DOHH2 (cell line): ENCODE measurements at regions not wholly inside any gene's neighbourhood (a gene's known extent, or its start where the extent isn't known, plus 50 kb on each side); places are given as distances from the start of the nearest gene placed in this dataset.

Experiments used
- H3F3A ChIP-seq: fragments of 200-600 bp; sonication (generic), shearing (Covaris generic); 2 replicates; pipeline ENCODE4 v1.6.0; 2016; ENCODE audit warnings: antibody characterized with exemption, mild to moderate bottlenecking; ENCODE audit not compliant: control insufficient read depth, insufficient read depth
- H3K27ac ChIP-seq: fragments of 200-600 bp; sonication (generic); 2 replicates; pipeline ENCODE4 v1.5.1; 2014; ENCODE audit warnings: low read depth, mild to moderate bottlenecking, low read length, moderate library complexity
- H3K27me3 ChIP-seq: fragments of 200-600 bp; sonication (generic); 2 replicates; pipeline ENCODE4 v1.6.1; 2014; ENCODE audit warnings: mild to moderate bottlenecking, low read length, mixed read lengths; ENCODE audit not compliant: control insufficient read depth
- H3K36me3 ChIP-seq: fragments of 200-600 bp; sonication (generic); 2 replicates; pipeline ENCODE4 v1.6.1; 2014; ENCODE audit warnings: mild to moderate bottlenecking, low read length, moderate library complexity, mixed read lengths; ENCODE audit not compliant: control insufficient read depth
- H3K4me1 ChIP-seq: fragments of 200-600 bp; sonication (generic); 2 replicates; pipeline ENCODE4 v1.6.1; 2014; ENCODE audit warnings: mild to moderate bottlenecking, low read length, mixed read lengths; ENCODE audit not compliant: control insufficient read depth
- H3K4me2 ChIP-seq: fragments of 200-600 bp; sonication (generic); 2 replicates; pipeline ENCODE4 v1.6.0; 2014; ENCODE audit warnings: mild to moderate bottlenecking, low read length, moderate library complexity
- H3K4me3 ChIP-seq: fragments of 200-600 bp; sonication (generic); 2 replicates; pipeline ENCODE4 v1.5.1; 2014; ENCODE audit warnings: mild to moderate bottlenecking, low read length, mixed read lengths
- H3K79me2 ChIP-seq: fragments of 200-600 bp; sonication (generic); 2 replicates; pipeline ENCODE4 v1.6.1; 2014; ENCODE audit warnings: mild to moderate bottlenecking, low read length, mixed read lengths; ENCODE audit not compliant: control insufficient read depth
- H3K9me2 ChIP-seq: fragments of 200-600 bp; sonication (generic); replicated peaks from 2 replicates; pipeline ENCODE4 v1.6.1; 2014; ENCODE audit warnings: mild to moderate bottlenecking, low read length, mixed read lengths; ENCODE audit not compliant: control insufficient read depth
- H3K9me3 ChIP-seq: fragments of 200-600 bp; sonication (generic); 2 replicates; pipeline ENCODE4 v1.6.1; 2014; ENCODE audit warnings: antibody characterized with exemption, low read length, mixed read lengths; ENCODE audit not compliant: control insufficient read depth, insufficient read depth
- H4K20me1 ChIP-seq: fragments of 200-600 bp; sonication (generic); 2 replicates; pipeline ENCODE4 v1.6.0; 2014; ENCODE audit warnings: low read depth, mild to moderate bottlenecking, antibody characterized with exemption, low read length, moderate library complexity; ENCODE audit not compliant: control insufficient read depth, insufficient read depth
- EZH2phosphoT487 ChIP-seq: fragments of 200-600 bp; sonication (generic); IDR thresholded peaks from 2 replicates; pipeline ENCODE4 v1.6.1; 2017; ENCODE audit warnings: borderline replicate concordance, mild to moderate bottlenecking, antibody characterized with exemption, low read length, moderate library complexity, mixed read lengths
- TF ChIP-seq, protein P1 (sequence below): fragments of 200-600 bp; sonication (generic); IDR thresholded peaks from one replicate; pipeline ENCODE4 v1.5.1; 2014; ENCODE audit warnings: antibody characterized with exemption, mild to moderate bottlenecking, low read depth, low read length; ENCODE audit not compliant: poor library complexity, severe bottlenecking

DNA sequence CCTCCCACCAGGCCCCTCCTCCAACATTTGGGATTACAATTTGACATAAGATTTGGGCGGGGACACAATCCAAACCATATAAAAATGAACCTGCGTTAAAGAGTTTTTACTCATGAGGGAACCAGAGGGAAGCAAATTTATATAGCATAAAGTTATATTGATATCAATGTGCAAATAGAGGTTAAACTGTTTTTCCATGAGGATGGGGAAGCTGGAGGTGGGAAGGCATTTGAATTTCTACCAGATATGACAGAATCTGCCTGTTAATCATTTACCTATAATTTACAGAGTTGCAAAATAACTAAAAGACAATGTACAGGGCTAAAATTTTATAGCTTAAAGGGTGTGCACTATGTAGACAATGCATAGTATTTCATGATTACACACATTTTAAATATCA lies 322.0 kb upstream of the FKBP1C start:
- Histone ChIP-seq H3K27me3 (no peaks in the 10 kb centered on the region), H3K9me3 (no peaks in the 10 kb centered on the region), H3K4me1 (no peaks in the 10 kb centered on the region), H3K36me3 (no peaks in the 10 kb centered on the region), H3K4me3 (no peak overlapping the region), H3K79me2 (no peaks in the 10 kb centered on the region), H3K27ac (no peak overlapping the region), H4K20me1 (no peaks in the 10 kb centered on the region), H3K9me2 (no peaks in the 10 kb centered on the region), H3K4me2 (no peak overlapping the region), H3F3A (no peaks in the 10 kb centered on the region)
- TF ChIP-seq EZH2phosphoT487, result no peak
- TF ChIP-seq, protein P1, sequence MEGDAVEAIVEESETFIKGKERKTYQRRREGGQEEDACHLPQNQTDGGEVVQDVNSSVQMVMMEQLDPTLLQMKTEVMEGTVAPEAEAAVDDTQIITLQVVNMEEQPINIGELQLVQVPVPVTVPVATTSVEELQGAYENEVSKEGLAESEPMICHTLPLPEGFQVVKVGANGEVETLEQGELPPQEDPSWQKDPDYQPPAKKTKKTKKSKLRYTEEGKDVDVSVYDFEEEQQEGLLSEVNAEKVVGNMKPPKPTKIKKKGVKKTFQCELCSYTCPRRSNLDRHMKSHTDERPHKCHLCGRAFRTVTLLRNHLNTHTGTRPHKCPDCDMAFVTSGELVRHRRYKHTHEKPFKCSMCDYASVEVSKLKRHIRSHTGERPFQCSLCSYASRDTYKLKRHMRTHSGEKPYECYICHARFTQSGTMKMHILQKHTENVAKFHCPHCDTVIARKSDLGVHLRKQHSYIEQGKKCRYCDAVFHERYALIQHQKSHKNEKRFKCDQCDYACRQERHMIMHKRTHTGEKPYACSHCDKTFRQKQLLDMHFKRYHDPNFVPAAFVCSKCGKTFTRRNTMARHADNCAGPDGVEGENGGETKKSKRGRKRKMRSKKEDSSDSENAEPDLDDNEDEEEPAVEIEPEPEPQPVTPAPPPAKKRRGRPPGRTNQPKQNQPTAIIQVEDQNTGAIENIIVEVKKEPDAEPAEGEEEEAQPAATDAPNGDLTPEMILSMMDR, result no peak

DNA sequence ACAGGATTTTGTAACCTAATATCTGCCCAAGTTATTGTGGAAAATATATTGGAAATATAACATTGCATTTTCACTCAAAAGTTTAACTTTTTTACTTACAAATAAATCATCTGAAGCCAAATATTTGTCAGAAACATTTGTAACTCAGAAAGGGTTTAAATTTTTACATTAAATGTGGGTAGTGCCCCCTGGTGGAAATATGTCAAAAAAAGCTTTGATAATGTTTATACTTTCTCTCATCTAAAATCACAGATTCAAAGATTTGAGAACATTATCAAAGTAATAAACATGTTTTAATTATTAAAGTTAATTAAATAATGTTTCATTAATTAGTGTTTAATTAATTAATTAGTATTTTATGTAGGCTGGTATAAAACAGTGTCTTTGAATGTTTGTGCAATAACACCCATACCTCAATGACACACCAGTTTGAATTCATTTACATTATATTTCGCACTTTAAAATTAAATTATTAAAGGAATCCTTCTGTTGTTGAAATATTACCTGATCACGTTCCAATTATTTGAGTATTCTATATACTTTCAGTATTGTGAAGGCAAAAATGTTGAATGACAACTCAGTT lies 320.1 kb upstream of the FKBP1C start:
- no peaks in the 10 kb centered on the region for H3K36me3 ChIP-seq
- no peaks in the 10 kb centered on the region for H3K9me2 ChIP-seq
- no peaks in the 10 kb centered on the region for H3K9me3 ChIP-seq
- H3K27me3 ChIP-seq, result no peaks in the 10 kb centered on the region
- H3K4me1 ChIP-seq, result no peaks in the 10 kb centered on the region
- no peak overlapping the region for H3K4me3 ChIP-seq
- no peaks in the 10 kb centered on the region for H4K20me1 ChIP-seq
- H3F3A ChIP-seq, result no peaks in the 10 kb centered on the region
- H3K4me2 ChIP-seq, result no peak overlapping the region
- H3K27ac ChIP-seq, result no peak overlapping the region
- H3K79me2 ChIP-seq, result no peaks in the 10 kb centered on the region
- no peak for TF ChIP-seq EZH2phosphoT487
- TF ChIP-seq, protein P1, result peak; percentile 46

DNA sequence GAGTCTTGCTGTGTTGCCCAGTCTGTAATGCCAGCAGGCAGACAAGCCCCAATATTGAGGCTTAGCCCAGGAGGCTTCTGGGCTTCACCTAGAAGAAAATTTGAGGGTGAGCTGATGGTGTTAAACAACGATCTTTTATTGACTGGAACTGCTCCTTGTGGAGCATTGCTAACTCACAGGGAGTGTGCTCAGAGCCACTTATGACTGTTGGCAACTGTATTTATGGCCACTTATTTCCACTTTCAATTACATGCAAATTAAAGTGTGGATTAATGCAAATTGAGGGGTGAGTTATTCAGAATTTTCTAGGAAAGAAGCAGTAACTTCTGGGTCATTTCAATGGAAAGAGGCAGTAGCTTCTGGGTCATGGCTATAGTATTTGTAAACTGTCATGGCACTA lies 317.2 kb upstream of the FKBP1C start:
- Histone ChIP-seq H3K4me2 (no peak overlapping the region), H3K9me2 (no peaks in the 10 kb centered on the region), H3K4me1 (no peaks in the 10 kb centered on the region), H3K9me3 (no peaks in the 10 kb centered on the region), H3K27me3 (no peaks in the 10 kb centered on the region), H3F3A (no peaks in the 10 kb centered on the region), H3K79me2 (no peaks in the 10 kb centered on the region), H3K27ac (no peak overlapping the region), H3K4me3 (no peak overlapping the region), H3K36me3 (no peaks in the 10 kb centered on the region), H4K20me1 (no peaks in the 10 kb centered on the region)
- TF ChIP-seq, protein P1, result no peak
- no peak for TF ChIP-seq EZH2phosphoT487

DNA sequence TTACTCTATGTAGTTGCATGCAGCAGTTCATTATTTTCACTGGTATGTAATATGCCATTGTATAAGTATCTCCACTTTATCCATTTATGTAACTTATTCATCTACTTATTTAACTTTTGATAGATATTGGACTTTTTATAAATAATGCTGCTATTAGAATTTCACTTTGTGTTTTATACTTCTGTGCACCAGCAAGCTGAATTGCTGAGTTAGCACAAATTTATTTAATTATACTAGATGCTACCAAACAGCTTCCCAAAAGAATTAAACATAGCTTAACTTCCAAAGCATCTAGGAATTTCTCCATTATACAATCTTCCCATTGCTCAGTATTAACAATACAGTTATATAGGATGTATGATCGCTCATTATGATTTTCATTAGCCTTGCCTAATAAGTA lies 308.0 kb upstream of the FKBP1C start:
- H3K36me3 ChIP-seq, result no peaks in the 10 kb centered on the region
- no peak overlapping the region for H3K4me2 ChIP-seq
- no peaks in the 10 kb centered on the region for H3K9me3 ChIP-seq
- H3K9me2 ChIP-seq, result no peaks in the 10 kb centered on the region
- no peaks in the 10 kb centered on the region for H3F3A ChIP-seq
- H4K20me1 ChIP-seq, result no peaks in the 10 kb centered on the region
- H3K4me3 ChIP-seq, result no peak overlapping the region
- no peaks in the 10 kb centered on the region for H3K4me1 ChIP-seq
- H3K79me2 ChIP-seq, result no peaks in the 10 kb centered on the region
- TF ChIP-seq EZH2phosphoT487, result no peak
- TF ChIP-seq, protein P1, result no peak
- H3K27ac ChIP-seq, result no peak overlapping the region
- no peaks in the 10 kb centered on the region for H3K27me3 ChIP-seq
